Ramos (cell line): ENCODE measurements at regions not wholly inside any gene's neighbourhood (a gene's known extent, or its start where the extent isn't known, plus 50 kb on each side); places are given as distances from the start of the nearest gene placed in this dataset.

Source experiments
- in situ Hi-C: fragments of 300-500 bp; cut with MboI; formaldehyde crosslinking; loops from one replicate; pipeline ENCODE4 v1.14.3; 2022; ENCODE audit warnings: low sequenced_read_pairs; ENCODE audit not compliant: unreplicated experiment

- in situ Hi-C loops: no loop called here
Observed at GRCh38 chr18:46416706-46417638, 240.0 kb downstream of the LOXHD1 start.

- in situ Hi-C loops: no loop called here
Observed at GRCh38 chr18:46418663-46419260, 238.3 kb downstream of the LOXHD1 start.

- in situ Hi-C loops: no loop called here
Observed at GRCh38 chr18:46419391-46420141, 237.5 kb downstream of the LOXHD1 start.

DNA sequence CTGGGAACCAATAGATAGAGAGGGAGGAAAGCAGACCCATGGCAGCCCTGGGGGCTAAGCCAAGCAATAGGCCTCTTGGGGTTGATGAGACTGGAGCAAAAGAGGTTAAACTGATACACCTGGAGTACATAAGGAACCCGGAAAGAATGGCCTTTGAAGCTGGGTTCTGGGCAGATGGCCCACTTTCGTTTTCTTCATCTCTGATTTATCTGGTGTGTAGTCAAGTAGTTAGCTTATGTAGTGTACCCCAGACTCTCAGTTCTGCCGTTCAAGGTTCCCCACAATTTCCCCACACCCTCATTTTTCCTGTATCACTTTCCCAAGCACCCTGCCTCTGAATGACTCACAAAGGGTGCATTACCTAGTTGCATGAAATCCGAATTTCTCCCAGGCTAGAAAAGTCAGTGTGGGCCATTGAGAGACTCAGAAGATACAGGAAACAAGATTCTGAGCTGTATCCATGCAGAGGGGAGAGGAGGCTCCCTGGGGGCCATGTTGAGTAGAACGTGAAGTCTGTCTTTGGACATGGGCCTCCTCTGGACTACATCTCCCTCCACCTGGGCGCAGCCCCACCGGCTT is 235.0 kb downstream of the LOXHD1 start:
- in situ Hi-C loops: no loop called here

GRCh38 chr18:46422552-46423055 is 234.4 kb downstream of the LOXHD1 start:
- in situ Hi-C loops: no loop called here

DNA sequence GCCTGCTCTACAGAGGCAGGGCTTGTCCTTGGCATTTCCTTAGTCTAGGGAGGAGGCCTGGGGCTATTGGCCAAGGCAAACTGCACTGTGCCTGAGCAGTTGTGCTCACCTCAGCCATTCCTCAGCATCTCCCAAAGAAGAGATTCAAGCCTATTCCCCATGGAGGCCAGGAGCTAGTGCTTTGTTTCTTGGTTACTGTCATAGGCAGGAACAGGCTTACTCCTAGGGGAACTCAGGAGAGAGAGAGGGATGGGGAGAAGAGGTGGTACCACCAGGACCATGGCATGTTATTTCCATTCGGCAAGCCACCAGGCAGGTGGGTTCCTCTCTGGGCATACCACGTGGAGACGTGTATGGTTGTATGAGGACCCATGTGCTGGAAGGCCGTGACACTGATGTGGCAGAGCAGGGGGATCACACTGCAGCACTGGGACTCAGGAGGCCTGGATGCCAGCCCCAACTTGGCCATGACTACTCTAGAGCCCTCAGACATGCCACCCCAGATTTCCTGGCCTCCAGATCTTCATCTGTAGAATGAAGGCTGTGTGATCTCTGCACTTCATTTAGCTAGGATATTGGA is 233.7 kb downstream of the LOXHD1 start:
- in situ Hi-C loops: no loop called here

- in situ Hi-C loops: no loop called here
Observed at GRCh38 chr18:46424898-46425297, 232.1 kb downstream of the LOXHD1 start.

DNA sequence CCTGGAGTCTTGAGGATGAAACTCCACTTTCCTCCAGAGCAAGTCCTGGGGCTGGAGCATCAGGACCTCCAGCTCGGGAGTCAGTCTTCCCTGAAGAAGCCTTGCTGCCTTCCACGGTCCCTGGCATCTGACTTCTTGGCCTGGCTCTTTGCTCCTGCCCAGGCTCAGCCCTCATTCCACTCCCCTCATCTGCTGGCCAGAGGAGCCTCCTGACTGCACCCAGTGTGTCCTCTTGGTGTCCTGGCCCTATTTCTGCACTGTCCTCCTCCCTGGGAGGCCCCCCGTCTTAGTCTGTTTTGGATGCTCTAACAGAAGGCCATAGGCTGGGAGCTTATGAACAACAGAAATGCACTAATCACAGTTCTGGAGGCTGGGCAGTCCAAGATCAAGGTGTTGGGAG is 231.5 kb downstream of the LOXHD1 start:
- in situ Hi-C loops: no loop called here

DNA sequence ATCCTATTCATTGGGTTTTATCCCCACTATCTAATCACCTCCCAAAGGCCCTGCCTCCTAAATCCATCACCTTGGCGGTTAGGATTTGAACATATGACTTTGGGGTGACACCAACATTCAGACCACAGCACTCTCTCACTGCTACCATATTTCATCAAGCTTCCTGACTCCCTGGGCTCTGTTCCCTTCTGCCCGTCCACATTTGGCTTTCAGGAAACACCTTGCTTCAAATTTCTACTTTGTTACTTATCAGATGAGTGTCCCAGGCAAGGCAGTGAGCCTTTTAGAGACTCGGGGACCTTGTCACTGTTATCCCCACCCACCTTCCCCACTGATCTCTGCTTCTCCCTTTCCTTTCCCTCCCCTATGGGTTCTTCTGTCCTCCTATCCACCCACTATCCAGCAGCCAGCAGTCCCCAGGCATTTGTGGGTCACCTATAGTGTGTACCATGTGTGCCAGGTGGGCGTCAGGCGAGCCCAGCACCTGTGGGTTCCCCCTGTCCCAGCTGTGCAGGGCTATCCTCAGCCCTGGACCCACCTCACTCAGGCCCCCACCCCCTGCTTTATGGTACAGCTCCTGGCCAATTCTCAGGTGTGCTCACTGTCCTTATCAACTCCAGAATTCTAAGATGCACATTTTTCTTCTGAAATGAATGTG is 230.9 kb downstream of the LOXHD1 start:
- in situ Hi-C loops: no loop called here

GRCh38 chr18:46426679-46427047 is 230.4 kb downstream of the LOXHD1 start:
- in situ Hi-C loops: no loop called here
